Suprapubic skin (tissue), 4 donors: ENCODE measurements at regions not wholly inside any gene's neighbourhood (a gene's known extent, or its start where the extent isn't known, plus 50 kb on each side); places are given as distances from the start of the nearest gene placed in this dataset.

Experiments
- CTCF ChIP-seq, 2 donors: fragments of 200-600 bp in 1 of 2; fragments of 450-650 bp in 1 of 2; sonication (generic) in 1 of 2; IDR thresholded peaks; one replicate each; pipeline ENCODE4 v1.5.1; 2016 to 2019; ENCODE audit warnings: antibody characterized with exemption in 2 of 2, mild to moderate bottlenecking in 1 of 2, moderate library complexity in 1 of 2
- EP300 ChIP-seq: sonication (generic); formaldehyde crosslinking; IDR thresholded peaks from one replicate; pipeline ENCODE4 v1.6.1; 2017; ENCODE audit warnings: antibody characterized with exemption
- POLR2A ChIP-seq, 2 donors: fragments of 450-650 bp; IDR thresholded peaks; one replicate each; pipeline ENCODE4 v1.6.1; 2017; ENCODE audit warnings: antibody characterized with exemption in 2 of 2, mild to moderate bottlenecking in 2 of 2, moderate library complexity in 2 of 2
- POLR2AphosphoS5 ChIP-seq, 3 donors: sonication (generic); formaldehyde crosslinking; IDR thresholded peaks; one replicate each; pipeline ENCODE4 v1.6.1; 2017; ENCODE audit warnings: antibody characterized with exemption in 3 of 3

GRCh38 chr12:38527631-38528030, 211.1 kb downstream of the ALG10B start:
- TF ChIP-seq EP300 (no peak), POLR2AphosphoS5 (IDR thresholded peaks at IDR 0.05) (no peak), CTCF (IDR thresholded peaks at IDR 0.05) (no peak), POLR2A (IDR thresholded peaks at IDR 0.05) (no peak)
